ENCODE measurements at regions not wholly inside any gene's neighbourhood (a gene's known extent, or its start where the extent isn't known, plus 50 kb on each side); places are given as distances from the start of the nearest gene placed in this dataset.

DNA sequence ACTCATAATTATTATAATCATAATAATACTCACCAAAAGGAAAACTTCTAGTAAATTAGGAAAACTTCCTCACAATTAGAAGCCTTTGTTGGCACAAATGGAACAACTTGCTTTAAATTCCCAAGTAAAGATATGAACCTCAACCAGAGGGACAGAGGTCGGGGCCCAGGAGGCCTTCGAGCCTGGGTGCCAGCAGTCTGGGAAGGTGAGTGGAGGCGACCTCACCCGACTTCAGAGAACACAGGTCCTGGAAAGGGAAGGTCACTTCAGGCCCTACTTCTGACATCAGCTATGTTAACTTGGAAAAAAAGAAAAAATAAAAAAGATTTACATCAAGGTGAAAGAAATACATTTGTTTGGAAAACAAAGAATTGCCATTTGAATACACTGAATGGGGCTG, 350.0 kb upstream of the MYT1L start:
- DNase-seq: no peak

DNA sequence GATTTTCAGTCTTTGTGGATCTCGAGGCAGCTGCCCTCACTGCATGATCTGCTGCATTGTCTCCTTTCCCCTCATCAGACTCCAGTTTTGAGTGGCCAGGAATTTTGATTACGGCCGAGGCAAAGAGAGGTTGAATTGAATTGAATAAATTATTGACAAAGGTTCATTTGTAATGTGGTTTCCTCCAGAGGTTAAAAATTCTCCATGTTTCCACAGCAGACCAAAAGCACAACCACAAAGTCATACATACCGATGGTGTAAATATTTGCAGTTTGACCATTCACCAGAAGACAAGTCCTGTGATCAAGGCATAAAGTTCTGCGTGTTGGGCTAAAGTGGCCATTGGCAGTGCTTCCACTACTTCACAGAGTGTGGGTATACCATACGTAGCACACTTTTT, 343.8 kb upstream of the MYT1L start:
- no peak for DNase-seq

DNA sequence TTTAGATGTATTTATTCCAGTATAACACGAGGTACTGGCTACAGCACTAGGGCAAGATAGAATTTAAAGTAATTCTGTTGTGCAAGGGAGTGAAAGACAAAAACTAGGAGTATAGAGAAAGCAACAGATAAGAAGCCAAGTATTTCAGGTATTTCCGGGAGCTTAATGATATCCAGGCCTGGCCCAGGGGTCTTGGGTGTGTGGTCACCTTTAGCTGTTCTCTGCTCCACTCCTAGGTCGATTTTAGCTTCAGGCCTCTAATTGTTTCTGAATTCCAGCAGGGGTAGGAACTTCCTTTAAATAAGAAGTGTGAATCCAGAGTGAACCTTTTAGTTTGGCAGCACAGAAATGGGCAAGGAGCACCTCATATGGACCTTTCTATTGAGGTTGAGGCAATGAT, 342.3 kb upstream of the MYT1L start:
- DNase-seq: peak; percentile 73

DNA sequence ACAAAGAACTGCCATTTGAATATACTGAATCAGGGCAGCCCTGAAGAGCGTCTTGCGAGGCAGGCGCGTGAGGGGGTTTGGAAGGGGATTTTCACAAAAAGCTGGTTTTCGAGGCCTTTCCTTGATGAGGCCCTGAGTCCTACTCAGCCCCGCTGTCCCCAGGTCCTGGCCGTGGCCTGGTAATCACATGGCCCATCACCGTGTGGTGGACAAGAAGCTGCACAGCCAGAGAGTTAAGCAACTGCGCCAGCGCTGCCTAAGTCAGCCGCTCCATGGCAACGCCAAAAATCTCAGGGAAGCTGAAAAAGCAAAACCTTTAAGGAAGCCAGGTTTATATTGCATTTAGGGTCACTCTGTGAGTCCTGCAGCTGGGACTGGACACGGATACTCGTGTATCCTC, 341.2 kb upstream of the MYT1L start:
- DNase-seq: no peak

DNA sequence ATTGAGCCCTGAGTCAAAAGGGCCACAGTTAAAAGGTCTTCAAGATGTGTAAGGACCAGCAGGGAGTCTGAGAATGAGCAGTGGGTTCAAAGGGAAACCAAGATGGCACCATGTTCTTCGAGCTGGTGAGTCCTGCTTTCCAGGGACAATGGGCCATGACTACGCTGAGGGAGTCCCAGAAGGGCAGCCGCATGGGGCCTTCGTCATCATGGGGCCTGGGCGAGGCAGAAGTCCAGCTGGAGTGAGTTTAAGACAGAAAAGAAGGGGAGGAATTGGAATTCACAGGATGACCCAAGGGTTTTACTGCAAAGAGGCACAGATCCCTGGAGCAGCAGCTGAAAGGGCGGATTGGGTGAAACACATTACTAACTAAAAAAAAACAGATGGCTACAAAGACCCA, 340.8 kb upstream of the MYT1L start:
- DNase-seq: no peak

DNA sequence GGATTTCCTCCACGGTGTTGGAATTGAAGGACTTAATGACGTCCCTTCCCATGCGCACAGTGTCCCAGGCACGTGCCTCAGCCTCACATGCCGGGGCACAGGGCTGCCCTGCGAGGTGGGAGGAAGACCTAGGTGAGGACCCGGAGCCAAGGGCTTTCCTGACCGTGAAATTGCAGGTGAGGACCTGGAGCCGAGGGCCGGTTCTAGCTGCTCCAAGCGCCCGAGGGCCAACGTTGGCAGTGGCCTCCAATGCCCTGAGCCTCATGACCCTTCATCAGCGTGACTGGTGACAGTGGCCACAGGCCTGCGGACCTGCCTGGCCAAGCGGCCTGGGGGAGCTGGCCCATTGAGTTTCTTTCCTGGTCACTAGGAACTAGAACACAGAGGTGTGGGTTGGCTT, 338.2 kb upstream of the MYT1L start:
- DNase-seq: no peak

DNA sequence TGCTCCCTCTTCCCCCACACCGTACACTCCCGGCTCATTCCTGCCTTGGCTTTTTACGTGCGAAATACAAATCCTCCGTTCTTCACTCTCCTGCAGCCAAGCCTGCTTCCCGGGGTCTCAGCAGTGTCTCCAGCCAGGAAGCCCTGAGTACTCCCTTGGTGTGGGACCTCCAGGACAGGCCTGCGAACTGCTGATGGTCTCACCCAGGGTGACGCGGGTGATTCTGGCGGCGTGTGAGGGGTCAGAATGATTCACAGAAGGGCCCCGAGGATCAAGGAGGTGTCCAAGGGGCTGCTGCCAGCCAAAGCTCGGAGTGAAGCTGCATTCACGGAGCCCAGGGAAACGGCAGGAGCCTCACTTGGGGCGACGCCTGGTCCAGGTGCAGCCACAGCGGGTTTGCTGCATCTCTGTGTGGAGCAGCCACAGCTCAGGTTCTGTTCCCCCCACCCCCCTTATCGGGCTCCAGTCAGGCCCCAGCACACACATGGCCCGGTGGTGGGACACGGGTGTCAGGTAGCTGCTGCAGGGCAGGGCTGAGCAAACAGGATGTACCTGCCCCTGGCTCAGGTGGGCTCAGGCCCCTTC, 337.7 kb upstream of the MYT1L start:
- DNase-seq: no peak

DNA sequence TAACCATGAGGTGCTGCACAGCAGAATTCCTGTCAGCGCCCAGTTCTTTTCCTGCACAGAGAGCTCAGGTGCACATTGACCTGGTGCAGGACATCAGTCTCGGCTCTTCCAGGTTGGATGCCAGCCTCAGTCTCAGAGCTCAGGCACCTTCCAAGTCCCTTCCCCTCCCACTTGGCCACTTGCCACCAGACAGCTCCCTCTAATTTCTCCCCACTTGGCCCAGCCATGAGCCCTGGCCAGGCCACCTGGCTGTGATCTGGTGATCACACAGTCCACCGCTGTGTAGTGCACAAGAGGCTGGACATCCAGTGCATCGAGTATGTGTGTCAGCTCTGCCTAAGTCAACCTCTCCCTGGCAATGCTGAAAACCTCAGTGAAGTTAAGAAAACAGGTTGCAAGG, 336.6 kb upstream of the MYT1L start:
- DNase-seq: no peak

DNA sequence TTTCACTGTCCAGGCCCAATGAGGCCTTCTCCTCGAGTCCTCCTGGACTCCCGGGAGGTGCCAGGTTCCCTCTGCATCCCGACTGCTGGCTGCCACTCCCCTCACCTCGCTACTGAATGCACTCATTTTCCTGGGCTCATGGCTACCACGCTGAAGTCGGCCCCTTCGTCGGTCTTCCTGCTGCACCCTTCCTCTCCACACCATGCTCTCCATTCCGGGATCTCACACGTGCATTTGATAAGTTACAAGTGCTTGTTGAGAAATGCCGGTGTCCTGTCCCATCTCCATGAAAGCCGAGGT, 334.7 kb upstream of the MYT1L start:
- no peak for DNase-seq

DNA sequence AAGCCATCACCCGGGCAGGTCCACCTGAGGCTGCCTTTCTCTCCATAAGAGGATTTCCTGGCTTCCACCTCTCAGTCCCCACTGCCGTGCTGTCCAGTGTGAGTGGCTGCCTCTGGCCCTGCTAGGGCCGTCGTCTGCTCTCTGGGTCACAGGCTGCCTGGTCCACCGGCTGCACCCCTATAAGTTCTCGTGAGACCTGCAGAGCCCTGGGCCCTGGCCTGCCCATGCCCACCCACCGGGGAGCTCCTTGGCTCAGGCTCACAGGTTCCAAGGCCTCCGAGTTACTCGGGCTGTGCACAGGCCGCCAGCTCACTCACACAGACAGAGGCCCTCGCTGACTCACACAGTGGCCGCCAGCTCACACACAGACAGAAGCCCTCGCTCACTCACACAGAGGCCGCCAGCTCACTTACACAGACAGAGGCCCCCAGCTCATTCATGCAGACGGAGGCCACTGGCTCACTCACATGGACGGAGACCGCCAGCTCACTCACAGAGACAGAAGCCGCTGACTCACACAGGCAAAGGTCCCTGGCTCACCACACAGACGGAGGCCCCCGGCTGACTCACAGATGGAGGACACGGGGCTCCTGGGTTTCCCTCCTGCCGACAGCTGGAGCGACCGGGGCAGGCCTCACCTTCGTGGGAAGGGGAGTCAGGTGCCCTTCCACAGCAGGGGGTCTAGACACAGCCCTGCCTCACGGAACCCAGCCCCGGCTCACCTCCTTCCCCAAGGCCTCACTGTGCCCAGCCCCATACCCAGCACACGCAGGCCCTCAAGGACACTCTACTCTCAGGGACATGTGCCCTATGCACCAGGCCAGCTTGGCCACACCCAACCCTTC, 334.1 kb upstream of the MYT1L start:
- DNase-seq: peak; percentile 98

DNA sequence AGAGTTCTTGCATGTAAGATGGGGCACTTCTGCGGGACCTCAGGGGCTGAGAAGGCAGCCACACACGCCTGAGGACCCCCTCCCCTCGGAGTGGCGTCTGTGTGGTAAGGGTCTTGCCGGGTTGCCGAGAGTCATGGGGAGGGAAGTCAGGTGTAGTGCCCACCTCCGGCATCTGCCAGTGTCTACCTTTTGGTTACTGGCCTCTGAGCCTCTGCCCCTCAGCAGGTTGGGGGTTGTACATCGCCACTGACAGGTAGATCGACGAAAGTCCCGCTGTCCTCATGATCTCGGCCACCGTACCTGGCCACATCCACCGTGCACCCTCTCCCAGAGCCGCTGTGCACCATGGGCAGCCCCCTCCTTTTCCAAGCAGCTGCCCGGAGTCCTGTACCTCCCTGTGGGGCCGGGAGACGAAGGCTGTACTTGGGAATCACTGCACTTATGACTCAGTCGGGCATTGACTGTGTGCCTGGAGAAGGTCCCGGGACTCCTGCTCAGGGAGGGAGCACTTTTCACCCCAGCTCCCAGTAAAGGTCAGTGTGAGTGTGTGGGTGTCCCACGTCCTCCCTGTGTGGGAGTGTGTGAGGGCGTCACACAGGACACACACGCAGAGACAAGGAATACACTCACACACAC, 332.4 kb upstream of the MYT1L start:
- DNase-seq: peak; percentile 70

DNA sequence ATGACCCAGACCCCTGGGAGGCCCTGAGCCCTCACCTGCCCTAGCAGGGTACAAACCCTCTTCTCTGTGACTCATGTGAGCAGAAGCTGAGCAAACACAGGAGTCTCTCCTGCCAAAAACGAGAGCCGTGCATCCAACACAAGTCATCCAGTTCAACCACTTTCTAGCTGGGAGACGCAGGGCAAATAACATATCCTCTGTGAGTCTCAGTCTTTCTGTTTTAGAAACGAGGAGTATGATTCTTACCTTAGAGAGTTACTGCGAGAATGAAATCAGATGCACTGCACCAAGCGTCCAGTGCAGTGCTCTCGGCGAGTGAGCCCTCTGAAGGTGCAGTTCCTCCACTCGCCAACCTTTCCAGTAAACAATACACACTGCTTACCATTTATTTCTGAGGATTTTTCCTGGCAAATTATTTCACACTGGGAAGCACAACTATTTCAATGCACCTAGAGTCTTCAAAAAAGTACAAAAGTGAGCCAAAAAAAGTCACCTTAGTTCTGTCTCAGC, 331.8 kb upstream of the MYT1L start:
- DNase-seq: no peak

DNA sequence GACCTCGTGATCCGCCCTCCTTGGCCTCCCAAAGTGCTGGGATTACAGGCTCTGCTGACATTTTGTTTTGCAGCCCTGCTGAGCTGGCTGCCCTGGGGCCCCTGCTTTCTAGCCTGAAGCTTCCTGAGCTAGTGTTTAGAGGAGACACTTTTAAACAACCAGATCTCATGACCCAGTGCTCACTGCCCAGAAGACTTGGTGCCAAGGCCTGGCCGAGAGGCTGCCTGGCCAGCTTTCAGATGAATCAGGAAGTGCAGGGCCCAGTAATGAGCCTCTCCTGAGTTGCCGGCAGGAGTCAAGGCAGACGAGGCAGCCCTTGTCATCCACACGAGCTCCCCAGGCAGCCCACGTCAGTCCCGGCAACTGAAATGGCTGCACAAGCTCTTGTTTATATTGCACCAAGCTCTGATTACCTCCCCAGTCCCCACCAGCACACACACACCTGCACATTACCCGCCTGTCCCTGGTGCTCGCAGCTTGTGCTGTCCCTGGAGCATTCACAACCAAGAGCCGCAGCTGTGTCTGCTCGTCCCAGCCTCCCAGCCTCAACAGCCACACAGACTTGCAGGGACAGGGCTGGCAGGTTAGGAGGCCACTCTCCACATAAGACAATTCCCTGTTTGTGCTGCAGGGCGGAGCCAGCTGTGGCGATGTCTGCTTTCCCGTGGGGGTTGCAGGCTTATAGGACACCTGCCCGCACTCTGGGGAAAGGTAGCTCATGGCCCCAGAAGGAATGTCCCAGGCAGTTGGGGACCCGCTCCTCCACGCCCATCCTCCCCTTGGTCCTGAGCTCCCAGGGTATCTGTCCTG, 331.2 kb upstream of the MYT1L start:
- DNase-seq: no peak

DNA sequence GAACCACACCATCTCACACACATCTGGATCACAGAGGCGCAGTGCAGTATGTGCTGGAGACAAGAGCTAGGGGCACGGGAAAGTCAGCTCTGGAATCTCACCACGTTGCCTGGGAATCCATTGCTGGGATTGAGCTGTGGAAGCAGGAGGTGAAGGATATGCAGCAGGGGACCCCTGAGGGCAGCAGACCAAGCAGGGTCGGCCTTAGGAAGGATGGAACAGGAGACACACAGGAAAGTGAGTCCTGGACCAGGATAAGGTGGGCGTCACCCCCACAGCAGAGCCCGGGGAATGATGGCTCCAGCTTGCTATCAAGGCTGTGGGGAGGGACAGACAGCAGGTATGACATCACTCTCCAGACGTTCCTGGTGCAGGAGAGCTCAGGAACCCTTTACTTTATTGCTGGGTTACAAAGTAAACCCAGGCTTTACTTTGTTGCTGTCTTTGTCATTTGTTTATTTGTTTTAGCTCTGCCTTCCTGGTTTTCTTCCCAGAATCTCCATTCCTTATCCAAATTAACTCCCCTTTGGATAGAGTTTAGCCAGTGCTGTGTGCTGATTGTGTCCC, 329.8 kb upstream of the MYT1L start:
- no peak for DNase-seq

DNA sequence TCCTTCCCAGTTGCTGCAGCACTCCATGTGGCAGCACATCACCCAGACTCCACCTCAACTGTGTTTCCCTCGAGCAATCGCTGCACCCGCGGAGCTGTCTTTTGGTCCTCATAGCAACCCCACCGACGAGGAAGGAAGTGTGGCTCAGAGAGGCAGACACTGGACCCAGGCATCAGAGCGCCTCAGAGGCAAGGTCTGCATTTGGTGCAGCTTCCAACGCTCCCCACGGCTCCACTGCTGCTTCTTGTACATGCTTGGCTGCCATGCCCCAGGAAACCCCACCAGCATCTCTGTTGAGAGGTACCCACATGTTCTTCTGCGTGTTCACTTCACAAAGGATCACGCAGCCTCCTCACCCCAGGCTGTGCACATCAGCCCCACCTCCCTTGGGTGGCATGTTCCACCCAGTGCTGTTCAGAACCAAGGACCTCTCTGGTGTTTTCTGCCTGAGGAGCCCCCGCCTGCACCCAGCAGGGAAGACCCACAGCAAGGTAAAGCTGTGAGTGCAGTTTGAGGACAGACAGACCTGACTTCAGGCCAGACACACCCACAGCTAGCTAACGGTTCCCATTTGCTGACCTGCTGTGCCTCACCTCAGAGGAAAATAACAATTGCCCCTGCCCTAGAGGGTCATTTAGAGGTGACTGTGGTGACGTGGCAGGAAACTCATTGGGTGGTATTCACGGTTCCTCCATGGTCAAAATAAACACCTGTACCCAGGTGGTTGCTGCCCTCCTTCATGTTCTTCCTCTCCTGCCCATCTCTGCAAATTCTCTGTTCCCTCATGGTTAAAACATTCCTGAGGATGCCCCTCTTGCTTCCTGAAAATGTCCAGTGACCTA, 326.3 kb upstream of the MYT1L start:
- DNase-seq: no peak

DNA sequence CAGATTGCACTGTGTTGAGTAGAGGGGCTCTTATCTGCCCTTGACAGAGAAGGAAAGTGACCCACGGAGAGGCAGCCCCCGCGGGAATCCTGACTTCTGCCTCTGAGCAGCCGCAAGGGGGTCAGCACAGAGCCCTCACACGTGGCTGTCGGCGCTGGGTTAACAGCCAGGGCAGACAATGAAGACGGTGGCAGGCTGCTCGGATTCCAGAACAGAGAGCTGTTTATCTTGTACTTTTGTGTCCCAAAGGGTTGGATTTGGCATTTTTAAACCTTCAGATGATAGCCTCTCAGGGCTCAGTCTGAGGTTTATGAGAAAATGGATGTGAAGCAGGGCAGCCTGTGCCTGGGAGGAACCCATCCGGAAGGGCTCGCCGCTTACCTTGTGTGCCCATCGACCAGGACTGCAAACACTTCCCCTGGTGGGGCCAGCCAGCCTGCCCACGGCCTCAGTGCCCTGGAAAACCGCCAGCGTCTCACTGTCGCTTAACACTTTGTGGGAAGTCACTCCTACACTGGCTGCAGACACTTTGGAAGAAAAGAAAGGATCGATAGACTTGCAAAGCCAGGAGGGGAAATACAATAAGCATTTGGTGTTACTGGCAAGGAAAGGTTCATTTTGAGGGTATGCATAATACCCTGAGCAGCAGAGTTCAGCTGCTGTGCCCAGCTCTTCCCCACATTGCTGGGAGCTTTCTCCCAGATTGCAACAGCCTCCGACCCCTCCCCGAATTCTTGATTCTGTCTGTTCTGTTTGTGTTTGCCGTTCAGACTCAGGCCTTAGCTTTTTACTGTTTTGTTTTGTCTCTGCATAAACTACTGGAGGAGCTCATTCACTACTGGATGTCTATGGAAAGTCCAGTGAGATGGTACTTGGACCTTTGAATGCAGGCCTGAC, 325.3 kb upstream of the MYT1L start:
- no peak for DNase-seq

DNA sequence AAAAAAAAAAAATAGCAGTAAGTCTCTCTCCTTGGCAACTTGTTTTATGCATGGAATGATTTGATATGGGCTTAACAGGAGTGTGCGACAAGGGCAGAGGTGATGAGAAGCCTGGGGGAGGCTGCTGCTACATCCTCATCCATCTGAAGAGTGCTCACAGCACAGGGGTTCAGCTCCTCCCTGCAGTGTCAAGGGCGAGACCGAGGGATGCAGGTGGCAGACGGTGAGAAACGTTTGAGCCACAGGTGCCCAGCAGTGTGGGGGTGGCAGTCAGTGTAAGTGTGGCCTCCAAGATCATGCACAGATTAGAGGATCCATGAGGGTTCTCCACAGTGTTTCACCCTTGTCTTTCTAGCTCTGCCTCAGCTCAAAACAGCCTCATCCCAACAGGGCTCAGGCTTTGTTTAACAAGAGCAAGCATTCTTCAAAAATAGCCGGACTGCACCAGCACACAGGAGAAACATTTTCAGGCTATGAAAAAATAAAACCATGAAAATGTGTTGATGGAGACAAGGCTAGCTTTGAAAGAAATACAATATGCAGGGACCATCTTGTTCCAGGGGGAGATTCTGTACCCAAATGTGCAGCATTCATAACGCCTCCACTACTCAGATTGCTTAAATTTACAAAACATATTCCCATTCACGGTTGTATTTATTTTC, 324.5 kb upstream of the MYT1L start:
- no peak for DNase-seq

DNA sequence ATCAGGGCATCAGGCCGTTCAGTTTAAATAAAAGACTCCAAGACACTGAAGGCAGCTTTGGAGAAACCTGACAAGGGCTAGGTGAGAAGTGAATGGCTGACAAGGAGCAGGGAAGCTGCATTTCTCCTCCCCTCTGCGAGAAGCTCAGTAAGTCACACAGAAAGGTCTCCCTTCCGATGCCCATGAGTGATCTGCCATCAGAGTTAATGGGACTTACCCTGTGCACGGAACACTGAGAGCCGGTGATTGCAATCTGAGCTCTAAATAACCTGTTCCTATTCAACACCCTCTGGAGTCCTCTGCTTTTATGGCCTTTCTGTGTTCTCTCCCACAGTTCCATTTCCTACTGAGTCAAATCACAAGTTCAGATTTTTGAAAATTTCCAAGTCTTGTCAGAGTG, 322.2 kb upstream of the MYT1L start:
- no peak for DNase-seq

DNA sequence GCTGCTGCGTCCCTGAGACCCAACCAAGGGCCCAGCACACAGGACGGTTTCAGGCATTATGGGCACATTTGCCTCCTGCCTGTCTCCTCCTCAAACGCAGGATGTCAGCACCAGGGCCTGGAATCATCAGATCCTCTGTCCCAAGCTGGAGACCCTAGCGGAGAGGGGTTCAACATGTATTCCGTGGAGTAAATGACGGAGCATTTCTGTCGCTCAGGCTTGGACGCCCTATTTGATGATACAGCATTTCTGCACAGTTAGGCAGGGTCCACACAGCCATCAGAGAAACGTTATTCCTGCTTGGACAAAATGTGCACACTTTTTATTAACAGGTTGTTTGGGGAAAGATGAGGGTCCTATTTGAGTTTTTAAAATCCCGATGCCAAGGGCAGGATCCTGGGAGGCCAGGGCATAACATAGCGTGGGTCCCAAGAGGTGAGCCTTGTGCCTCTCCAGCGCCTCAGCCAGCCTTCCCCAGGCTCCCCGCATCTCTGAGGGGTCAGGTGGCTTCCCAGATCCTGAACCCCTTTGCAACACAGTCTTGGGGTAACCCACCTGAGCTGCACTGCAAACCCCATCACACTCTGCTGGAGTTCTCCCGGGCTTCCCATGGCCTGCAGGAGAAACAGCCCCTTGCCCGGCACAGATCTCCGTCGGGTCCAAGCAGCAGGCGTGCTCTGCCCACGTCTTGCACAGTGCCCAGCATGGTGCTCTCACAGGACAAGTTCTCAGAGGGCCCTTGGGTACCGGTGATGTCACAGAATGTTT, 319.7 kb upstream of the MYT1L start:
- DNase-seq: peak; percentile 37
